HEK293 (cell line): ENCODE measurements at regions not wholly inside any gene's neighbourhood (a gene's known extent, or its start where the extent isn't known, plus 50 kb on each side); places are given as distances from the start of the nearest gene placed in this dataset.

ENCODE experiments used
- CTCF ChIA-PET: fragments of 350-600 bp; formaldehyde crosslinking; extraction: SDS; loops from one replicate; lab custom pipeline; 2021; ENCODE audit warnings: antibody characterized with exemption; lab: Yijun Ruan, JAX
- POLR2A ChIA-PET: fragments of 300-600 bp; formaldehyde crosslinking; extraction: SDS; loops from one replicate; lab custom pipeline; 2020; ENCODE audit warnings: antibody characterized with exemption, inconsistent platforms; lab: Yijun Ruan, JAX
- H3K27ac ChIP-seq: fragments of 200-500 bp; sonication (Bioruptor generic); 2 replicates; pipeline ENCODE4 v1.5.1; 2014; ENCODE audit warnings: low read depth, low read length, control low read depth, inconsistent platforms; ENCODE audit errors: extremely low read depth
- H3K36me3 ChIP-seq, 2 experiments: fragments of 200-500 bp in 1 of 2; sonication (Bioruptor generic) in 1 of 2; 1 replicate in 1 of 2; 2 replicates in 1 of 2; pipeline ENCODE4 v1.5.1; 2014 to 2017; ENCODE audit warnings: inconsistent platforms in 2 of 2, low read length in 2 of 2; ENCODE audit not compliant: control insufficient read depth in 2 of 2, insufficient read depth in 1 of 2
- H3K4me1 ChIP-seq: fragments of 200-500 bp; sonication (Bioruptor generic); 2 replicates; pipeline ENCODE4 v1.5.1; 2014; ENCODE audit warnings: mild to moderate bottlenecking, low read length, inconsistent platforms; ENCODE audit not compliant: control insufficient read depth, insufficient read depth
- H3K4me3 ChIP-seq: 2 replicates; pipeline ENCODE4 v1.5.1; 2011; ENCODE audit warnings: low read depth, mild to moderate bottlenecking, control low read depth, low read length, moderate library complexity
- H3K9me3 ChIP-seq: fragments of 200-500 bp; sonication (Bioruptor generic); 2 replicates; pipeline ENCODE4 v1.5.1; 2014; ENCODE audit warnings: low read depth, low read length, inconsistent platforms; ENCODE audit not compliant: control insufficient read depth, insufficient read depth
- ATF2 ChIP-seq: fragments of 450-650 bp; formaldehyde crosslinking; IDR thresholded peaks from 2 replicates; pipeline ENCODE4 v1.5.1; 2016; ENCODE audit warnings: missing biosample characterization, missing genetic modification characterization, low read depth
- GFI1B ChIP-seq: fragments of 450-650 bp; formaldehyde crosslinking; IDR thresholded peaks from 2 replicates; pipeline ENCODE4 v1.5.1; 2016; ENCODE audit warnings: missing biosample characterization, missing genetic modification characterization
- GLI4 ChIP-seq: fragments of 450-650 bp; formaldehyde crosslinking; IDR thresholded peaks from 2 replicates; pipeline ENCODE4 v1.5.1; 2016; ENCODE audit warnings: missing biosample characterization, missing genetic modification characterization
- ZBTB49 ChIP-seq: fragments of 450-650 bp; formaldehyde crosslinking; IDR thresholded peaks from 2 replicates; pipeline ENCODE4 v1.5.1; 2016; ENCODE audit warnings: missing biosample characterization, missing genetic modification characterization, low read depth
- ZNF211 ChIP-seq: fragments of 450-650 bp; formaldehyde crosslinking; IDR thresholded peaks from 2 replicates; pipeline ENCODE4 v1.5.1; 2016; ENCODE audit warnings: low read depth, missing biosample characterization, missing genetic modification characterization
- ZNF302 ChIP-seq: fragments of 450-650 bp; formaldehyde crosslinking; IDR thresholded peaks from 2 replicates; pipeline ENCODE4 v1.5.1; 2016; ENCODE audit warnings: missing biosample characterization, missing genetic modification characterization, low read depth
- ZNF391 ChIP-seq: fragments of 450-650 bp; formaldehyde crosslinking; IDR thresholded peaks from 2 replicates; pipeline ENCODE4 v1.5.1; 2016; ENCODE audit warnings: low read depth, missing biosample characterization, missing genetic modification characterization, borderline replicate concordance
- ZNF521 ChIP-seq: fragments of 450-650 bp; formaldehyde crosslinking; IDR thresholded peaks from 2 replicates; pipeline ENCODE4 v1.5.1; 2017; ENCODE audit warnings: missing biosample characterization, mild to moderate bottlenecking, missing genetic modification characterization
- ZNF785 ChIP-seq: fragments of 450-650 bp; formaldehyde crosslinking; IDR thresholded peaks from 2 replicates; pipeline ENCODE4 v1.5.1; 2016; ENCODE audit warnings: missing biosample characterization, missing genetic modification characterization
- ZNF837 ChIP-seq: fragments of 450-650 bp; formaldehyde crosslinking; IDR thresholded peaks from 2 replicates; pipeline ENCODE4 v1.5.1; 2016; ENCODE audit warnings: missing biosample characterization, missing genetic modification characterization
- TF ChIP-seq, protein P1 (sequence below): fragments of 450-650 bp; formaldehyde crosslinking; IDR thresholded peaks from 2 replicates; pipeline ENCODE4 v1.5.0; 2017; ENCODE audit warnings: missing biosample characterization, missing genetic modification characterization, borderline replicate concordance
- TF ChIP-seq, protein P2 (sequence below): fragments of 450-650 bp; formaldehyde crosslinking; IDR thresholded peaks from 2 replicates; pipeline ENCODE4 v1.5.1; 2017; ENCODE audit warnings: missing biosample characterization, missing genetic modification characterization

DNA sequence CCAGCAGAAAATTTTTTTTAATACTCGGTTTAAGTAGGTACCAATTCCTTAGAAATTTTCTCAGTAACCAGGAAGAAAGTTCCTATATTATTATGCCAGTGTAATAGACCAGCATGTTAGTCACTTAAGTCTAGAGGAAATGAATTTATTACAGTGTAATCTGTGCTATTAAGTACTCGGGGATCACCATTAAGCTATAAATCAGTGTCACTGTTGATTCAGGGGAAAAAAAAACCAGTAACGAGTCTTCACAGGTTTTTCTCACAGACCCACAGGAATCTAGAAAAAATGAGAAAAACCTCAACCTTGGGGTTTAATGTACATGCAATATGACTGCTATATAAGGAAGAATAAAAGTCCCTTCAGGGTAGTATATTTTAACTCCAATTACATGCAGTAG is 138.3 kb upstream of the IL1RAPL2 start:
- no peak for TF ChIP-seq ZBTB49 (tag by site-specific recombination)
- TF ChIP-seq ZNF302 (tag by site-specific recombination), result no peak
- no peak for TF ChIP-seq GFI1B (tag by site-specific recombination)
- no peak for TF ChIP-seq ATF2 (tag by site-specific recombination)
- TF ChIP-seq ZNF211 (tag by site-specific recombination), result no peak
- TF ChIP-seq, protein P1, sequence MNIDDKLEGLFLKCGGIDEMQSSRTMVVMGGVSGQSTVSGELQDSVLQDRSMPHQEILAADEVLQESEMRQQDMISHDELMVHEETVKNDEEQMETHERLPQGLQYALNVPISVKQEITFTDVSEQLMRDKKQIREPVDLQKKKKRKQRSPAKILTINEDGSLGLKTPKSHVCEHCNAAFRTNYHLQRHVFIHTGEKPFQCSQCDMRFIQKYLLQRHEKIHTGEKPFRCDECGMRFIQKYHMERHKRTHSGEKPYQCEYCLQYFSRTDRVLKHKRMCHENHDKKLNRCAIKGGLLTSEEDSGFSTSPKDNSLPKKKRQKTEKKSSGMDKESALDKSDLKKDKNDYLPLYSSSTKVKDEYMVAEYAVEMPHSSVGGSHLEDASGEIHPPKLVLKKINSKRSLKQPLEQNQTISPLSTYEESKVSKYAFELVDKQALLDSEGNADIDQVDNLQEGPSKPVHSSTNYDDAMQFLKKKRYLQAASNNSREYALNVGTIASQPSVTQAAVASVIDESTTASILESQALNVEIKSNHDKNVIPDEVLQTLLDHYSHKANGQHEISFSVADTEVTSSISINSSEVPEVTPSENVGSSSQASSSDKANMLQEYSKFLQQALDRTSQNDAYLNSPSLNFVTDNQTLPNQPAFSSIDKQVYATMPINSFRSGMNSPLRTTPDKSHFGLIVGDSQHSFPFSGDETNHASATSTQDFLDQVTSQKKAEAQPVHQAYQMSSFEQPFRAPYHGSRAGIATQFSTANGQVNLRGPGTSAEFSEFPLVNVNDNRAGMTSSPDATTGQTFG (tag by site-specific recombination), result no peak
- TF ChIP-seq, protein P2, sequence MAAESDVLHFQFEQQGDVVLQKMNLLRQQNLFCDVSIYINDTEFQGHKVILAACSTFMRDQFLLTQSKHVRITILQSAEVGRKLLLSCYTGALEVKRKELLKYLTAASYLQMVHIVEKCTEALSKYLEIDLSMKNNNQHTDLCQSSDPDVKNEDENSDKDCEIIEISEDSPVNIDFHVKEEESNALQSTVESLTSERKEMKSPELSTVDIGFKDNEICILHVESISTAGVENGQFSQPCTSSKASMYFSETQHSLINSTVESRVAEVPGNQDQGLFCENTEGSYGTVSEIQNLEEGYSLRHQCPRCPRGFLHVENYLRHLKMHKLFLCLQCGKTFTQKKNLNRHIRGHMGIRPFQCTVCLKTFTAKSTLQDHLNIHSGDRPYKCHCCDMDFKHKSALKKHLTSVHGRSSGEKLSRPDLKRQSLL (tag by site-specific recombination), result no peak
- no peak for TF ChIP-seq ZNF785 (tag by site-specific recombination)
- CTCF ChIA-PET, result no interaction called here
- Histone ChIP-seq H3K36me3 (no peaks in the 10 kb centered on the region), H3K27ac (no peak overlapping the region), H3K9me3 (no peaks in the 10 kb centered on the region), H3K4me1 (no peaks in the 10 kb centered on the region), H3K4me3 (no peak overlapping the region)
- POLR2A ChIA-PET, result no interaction called here

GRCh38 chrX:104427073-104427472 is 138.9 kb upstream of the IL1RAPL2 start:
- CTCF ChIA-PET, result interaction anchor here (1.0 kb wide), 1 partner anchor 10 kb away, joined by 4 read pairs; no protein-coding TSS in a partner anchor
- no peaks in the 10 kb centered on the region for H3K9me3 ChIP-seq
- H3K36me3 ChIP-seq, result no peaks in the 10 kb centered on the region
- POLR2A ChIA-PET, result no interaction called here
- no peaks in the 10 kb centered on the region for H3K4me1 ChIP-seq
- H3K27ac ChIP-seq, result no peak overlapping the region
- TF ChIP-seq ZNF521 (no peak), ZNF391 (tag by site-specific recombination) (no peak), GLI4 (no peak)
- H3K4me3 ChIP-seq, result no peak overlapping the region

- ChIA-PET CTCF (interaction anchor here (0.6 kb wide), 1 partner anchor 1750 kb away, joined by 3 read pairs; no protein-coding TSS in a partner anchor), POLR2A (no interaction called here)
- H3K36me3 ChIP-seq, result no peaks in the 10 kb centered on the region
- H3K9me3 ChIP-seq, result no peaks in the 10 kb centered on the region
- no peak overlapping the region for H3K27ac ChIP-seq
- no peaks in the 10 kb centered on the region for H3K4me1 ChIP-seq
- H3K4me3 ChIP-seq, result no peak overlapping the region
- TF ChIP-seq ZNF837 (tag by site-specific recombination), result no peak
Measured at GRCh38 chrX:104420907-104421306, 145.1 kb upstream of the IL1RAPL2 start.
